HAP-1 (cell line): ENCODE measurements at regions not wholly inside any gene's neighbourhood (a gene's known extent, or its start where the extent isn't known, plus 50 kb on each side); places are given as distances from the start of the nearest gene placed in this dataset.

Experiments
- DNase-seq, 2 experiments: peaks; one replicate each; pipeline ENCODE4 v3.0.0-alpha.2; 2016 to 2020; ENCODE audit warnings: low spot score in 2 of 2
- H3K27me3 ChIP-seq: fragments of 250-450 bp; sonication (Bioruptor Pico); 2 replicates; pipeline ENCODE4 v1.5.1; 2020; ENCODE audit warnings: low read depth, mild to moderate bottlenecking, moderate library complexity
- H3K36me3 ChIP-seq: fragments of 250-450 bp; sonication (Bioruptor Pico); replicated peaks from 2 replicates; pipeline ENCODE4 v1.5.1; 2020; ENCODE audit warnings: mild to moderate bottlenecking
- H3K4me1 ChIP-seq: fragments of 250-450 bp; sonication (Bioruptor Pico); 2 replicates; pipeline ENCODE4 v1.5.1; 2020; ENCODE audit warnings: mild to moderate bottlenecking
- H3K4me3 ChIP-seq: fragments of 250-450 bp; sonication (Bioruptor Pico); 2 replicates; pipeline ENCODE4 v1.5.1; 2020; ENCODE audit warnings: mild to moderate bottlenecking, moderate library complexity
- H3K9me3 ChIP-seq: fragments of 250-450 bp; sonication (Bioruptor Pico); 2 replicates; pipeline ENCODE4 v1.5.1; 2020; ENCODE audit warnings: mild to moderate bottlenecking, moderate library complexity
- in situ Hi-C: fragments of 300-500 bp; cut with MboI; formaldehyde crosslinking; loops from 3 replicates; pipeline ENCODE4 v1.14.3; 2020; ENCODE audit warnings: low sequenced_read_pairs, inconsistent platforms, mixed read lengths

DNA sequence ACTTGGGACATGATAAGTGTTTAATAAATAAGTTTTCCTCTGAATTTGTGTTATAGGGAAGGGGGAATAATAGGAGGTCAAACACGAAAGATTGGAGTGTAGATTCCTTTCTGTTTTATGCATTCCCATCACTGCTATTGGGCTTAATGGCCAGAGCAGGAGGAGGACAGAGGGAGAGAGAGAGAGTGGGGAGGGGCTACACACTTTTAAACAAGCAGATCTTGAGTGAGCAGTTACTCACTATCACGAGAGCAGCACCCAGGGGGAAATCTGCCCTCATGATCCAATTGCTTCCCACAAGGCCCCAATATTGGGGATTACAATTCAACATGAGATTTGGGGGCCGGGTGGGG is 505.0 kb downstream of the GRIN2A start:
- H3K9me3 ChIP-seq = no peaks in the 10 kb centered on the region
- no peak for DNase-seq
- in situ Hi-C loops = no loop called here
- no peaks in the 10 kb centered on the region for H3K27me3 ChIP-seq
- H3K4me3 ChIP-seq = no peak overlapping the region
- no peaks in the 10 kb centered on the region for H3K4me1 ChIP-seq
- H3K36me3 ChIP-seq = no peaks in the 10 kb centered on the region

- Histone ChIP-seq H3K4me1 (no peaks in the 10 kb centered on the region), H3K27me3 (no peaks in the 10 kb centered on the region), H3K9me3 (no peaks in the 10 kb centered on the region), H3K4me3 (no peak overlapping the region), H3K36me3 (no peaks in the 10 kb centered on the region)
- in situ Hi-C loops = no loop called here
- no peak for DNase-seq
Measured at GRCh38 chr16:9679213-9679767, 502.9 kb downstream of the GRIN2A start.

DNA sequence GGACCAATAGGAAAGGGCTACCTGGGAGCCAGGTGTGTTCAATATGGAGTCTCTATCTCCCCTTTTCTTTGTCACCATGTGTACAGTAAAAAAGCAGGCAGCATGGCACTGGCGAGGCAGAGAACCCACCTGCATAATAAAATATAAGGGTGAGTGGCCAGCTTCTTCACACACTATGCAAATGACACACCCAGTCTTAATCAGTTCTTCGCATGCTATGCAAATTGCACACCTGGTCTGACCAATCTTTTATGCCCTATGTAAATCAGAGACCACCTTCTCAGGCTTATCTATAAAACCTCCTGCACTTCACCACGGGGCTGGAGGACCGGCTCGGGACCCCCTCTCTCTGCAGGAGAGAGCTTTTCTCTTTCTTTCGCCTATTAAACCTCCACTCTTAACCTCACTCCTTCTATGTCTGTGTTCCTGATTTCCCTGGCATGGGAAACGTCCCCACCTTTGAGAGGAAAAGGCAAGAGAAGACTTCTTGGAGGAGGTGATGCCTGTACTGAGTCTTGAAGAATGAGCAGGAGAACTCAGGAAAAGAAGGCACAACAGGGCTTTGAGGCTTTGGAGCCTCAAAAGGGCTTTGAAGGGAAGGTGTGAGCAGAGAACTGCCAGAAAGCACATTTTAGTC is 502.1 kb downstream of the GRIN2A start:
- in situ Hi-C loops = no loop called here
- no peaks in the 10 kb centered on the region for H3K4me1 ChIP-seq
- H3K36me3 ChIP-seq = no peaks in the 10 kb centered on the region
- no peaks in the 10 kb centered on the region for H3K27me3 ChIP-seq
- no peaks in the 10 kb centered on the region for H3K9me3 ChIP-seq
- no peak overlapping the region for H3K4me3 ChIP-seq
- no peak for DNase-seq

DNA sequence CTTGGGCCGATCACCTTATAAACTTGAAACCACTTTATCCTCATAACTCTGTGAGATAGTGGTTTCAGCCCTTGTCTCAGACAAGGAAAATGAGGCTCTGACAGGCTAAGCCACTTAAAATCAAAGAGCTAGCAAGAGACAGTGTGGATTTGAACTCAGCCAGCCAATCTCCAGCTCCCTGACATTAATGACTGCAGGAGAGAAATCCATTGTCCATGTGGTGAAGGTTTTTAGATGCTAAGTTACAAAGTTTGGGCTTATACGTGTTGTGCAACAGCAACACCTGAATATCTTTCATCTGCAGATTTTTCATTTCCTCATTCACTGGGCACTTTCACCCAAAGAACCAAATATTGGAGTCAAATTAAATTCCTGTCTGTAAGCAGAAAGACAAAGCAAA is 501.3 kb downstream of the GRIN2A start:
- Histone ChIP-seq H3K4me1 (no peaks in the 10 kb centered on the region), H3K4me3 (no peak overlapping the region), H3K36me3 (no peaks in the 10 kb centered on the region), H3K27me3 (no peaks in the 10 kb centered on the region), H3K9me3 (no peaks in the 10 kb centered on the region)
- no peak for DNase-seq
- in situ Hi-C loops = no loop called here

DNA sequence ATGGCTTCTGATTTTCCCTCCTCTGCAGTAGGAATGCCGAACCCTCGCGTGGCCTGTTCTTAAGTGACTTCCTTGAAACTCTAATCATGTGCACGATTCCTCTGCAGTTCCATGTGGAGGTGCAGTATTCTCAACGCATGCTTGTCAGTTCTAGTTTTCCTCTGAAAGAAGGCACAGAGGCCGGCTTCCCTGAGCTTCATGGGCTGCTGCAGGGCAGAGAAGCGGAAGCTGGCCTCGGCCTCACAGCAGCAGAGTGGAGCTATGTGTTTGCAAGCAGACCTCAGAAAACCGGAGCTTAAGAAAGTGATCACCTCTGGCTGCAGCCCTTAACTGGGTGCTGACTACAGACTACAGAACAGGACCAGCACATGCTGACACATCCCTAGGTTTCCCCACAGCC is 500.7 kb downstream of the GRIN2A start:
- no peak for DNase-seq
- in situ Hi-C loops = no loop called here
- Histone ChIP-seq H3K9me3 (no peaks in the 10 kb centered on the region), H3K36me3 (no peaks in the 10 kb centered on the region), H3K27me3 (no peaks in the 10 kb centered on the region), H3K4me3 (no peak overlapping the region), H3K4me1 (no peaks in the 10 kb centered on the region)

GRCh38 chr16:9682320-9682719 is 499.9 kb downstream of the GRIN2A start:
- in situ Hi-C loops = no loop called here
- Histone ChIP-seq H3K4me1 (no peaks in the 10 kb centered on the region), H3K9me3 (no peaks in the 10 kb centered on the region), H3K27me3 (no peaks in the 10 kb centered on the region), H3K4me3 (no peak overlapping the region), H3K36me3 (no peaks in the 10 kb centered on the region)
- DNase-seq = no peak

DNA sequence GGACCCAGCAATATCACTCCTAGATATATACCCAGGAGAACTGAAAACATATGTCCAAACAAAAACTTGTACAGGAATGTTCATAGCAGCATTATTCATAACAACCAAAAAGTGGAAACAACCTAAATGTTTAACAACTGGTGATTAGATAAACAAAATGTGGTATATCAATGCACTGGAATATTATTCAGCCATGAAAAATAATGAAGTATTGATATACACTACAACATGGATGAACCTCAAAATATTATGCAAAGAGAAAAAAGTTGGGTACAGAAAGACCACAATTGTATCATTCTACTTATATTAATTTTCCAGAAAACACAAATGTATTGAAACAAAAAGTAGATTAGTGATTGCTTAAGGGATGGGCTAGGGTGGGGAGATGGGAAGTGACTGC is 498.6 kb downstream of the GRIN2A start:
- no peaks in the 10 kb centered on the region for H3K27me3 ChIP-seq
- no peaks in the 10 kb centered on the region for H3K36me3 ChIP-seq
- H3K9me3 ChIP-seq = no peaks in the 10 kb centered on the region
- H3K4me1 ChIP-seq = no peaks in the 10 kb centered on the region
- DNase-seq = no peak
- no peak overlapping the region for H3K4me3 ChIP-seq
- in situ Hi-C loops = no loop called here

GRCh38 chr16:9687737-9688319 is 494.4 kb downstream of the GRIN2A start:
- Histone ChIP-seq H3K4me3 (no peak overlapping the region), H3K4me1 (no peaks in the 10 kb centered on the region), H3K27me3 (no peaks in the 10 kb centered on the region), H3K9me3 (no peaks in the 10 kb centered on the region), H3K36me3 (no peaks in the 10 kb centered on the region)
- DNase-seq = no peak
- in situ Hi-C loops = no loop called here

DNA sequence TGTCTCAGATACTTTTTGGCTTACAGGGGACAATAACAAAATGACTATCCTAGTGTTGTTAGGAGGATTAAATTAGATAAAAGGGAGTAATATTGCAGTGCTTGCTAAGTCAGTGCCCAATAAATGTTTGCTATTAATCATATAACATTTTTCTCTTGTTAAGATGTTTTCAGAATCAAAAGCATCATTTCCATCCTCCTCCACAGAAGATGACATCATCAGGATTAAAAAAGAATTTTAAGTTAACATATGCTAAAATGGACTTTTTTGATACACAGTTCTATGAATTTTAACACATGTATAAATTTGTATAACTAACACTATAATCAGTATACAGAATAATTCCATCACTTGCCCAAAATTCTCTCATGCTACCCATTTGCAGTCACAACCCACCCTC is 492.6 kb downstream of the GRIN2A start:
- in situ Hi-C loops = no loop called here
- no peak overlapping the region for H3K4me3 ChIP-seq
- DNase-seq = no peak
- H3K4me1 ChIP-seq = no peaks in the 10 kb centered on the region
- H3K27me3 ChIP-seq = no peaks in the 10 kb centered on the region
- H3K9me3 ChIP-seq = no peaks in the 10 kb centered on the region
- no peaks in the 10 kb centered on the region for H3K36me3 ChIP-seq

DNA sequence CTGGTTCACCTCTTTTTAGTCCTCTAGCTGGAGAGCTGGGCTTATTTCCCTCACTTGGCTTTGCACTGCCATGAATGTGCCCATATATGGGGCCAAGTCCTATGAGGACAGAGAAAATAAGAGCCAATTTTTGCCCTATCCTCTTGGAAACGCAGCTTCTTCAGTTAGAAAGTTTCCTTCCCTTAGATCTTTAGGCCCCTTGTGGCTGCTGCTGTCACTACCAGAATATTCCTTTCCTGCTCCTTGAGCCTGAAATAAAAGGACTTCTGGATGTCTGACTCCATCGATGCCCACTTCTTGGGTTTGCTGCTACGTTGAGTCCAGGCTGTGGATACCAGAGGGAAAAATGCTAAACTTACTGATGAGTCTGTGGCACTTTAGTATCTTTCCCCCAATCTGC is 487.1 kb downstream of the GRIN2A start:
- no peaks in the 10 kb centered on the region for H3K27me3 ChIP-seq
- no peaks in the 10 kb centered on the region for H3K9me3 ChIP-seq
- H3K36me3 ChIP-seq = no peaks in the 10 kb centered on the region
- in situ Hi-C loops = no loop called here
- no peak for DNase-seq
- H3K4me3 ChIP-seq = no peak overlapping the region
- no peaks in the 10 kb centered on the region for H3K4me1 ChIP-seq
